CD4-positive, alpha-beta T cell treated with Interleukin-21 for 1 hour (primary cell): ENCODE measurements at regions not wholly inside any gene's neighbourhood (a gene's known extent, or its start where the extent isn't known, plus 50 kb on each side); places are given as distances from the start of the nearest gene placed in this dataset.

Experiments used
- DNase-seq: peaks from one replicate; pipeline ENCODE4 v3.0.0-alpha.2; 2020

DNA sequence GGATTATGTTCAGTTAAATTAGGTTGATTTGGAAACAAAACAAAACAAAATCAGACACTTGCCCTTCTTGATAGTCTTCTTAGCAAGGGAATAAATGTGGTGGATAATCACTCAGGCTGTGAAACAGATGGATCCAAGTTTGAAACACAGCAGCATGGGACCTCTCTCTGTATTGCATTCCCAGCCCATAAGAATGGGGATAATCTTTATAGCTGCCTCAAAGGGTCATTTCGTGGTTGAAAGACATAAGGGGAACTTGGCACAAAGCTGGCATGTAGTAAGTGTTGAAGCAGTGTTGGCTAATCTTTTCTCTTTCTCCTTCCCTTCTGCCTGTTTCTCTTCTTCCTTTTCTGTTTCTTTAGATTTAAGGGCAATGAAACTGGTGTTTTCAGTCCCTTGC lies 333.9 kb upstream of the TLE4 start:
- no peak for DNase-seq

DNA sequence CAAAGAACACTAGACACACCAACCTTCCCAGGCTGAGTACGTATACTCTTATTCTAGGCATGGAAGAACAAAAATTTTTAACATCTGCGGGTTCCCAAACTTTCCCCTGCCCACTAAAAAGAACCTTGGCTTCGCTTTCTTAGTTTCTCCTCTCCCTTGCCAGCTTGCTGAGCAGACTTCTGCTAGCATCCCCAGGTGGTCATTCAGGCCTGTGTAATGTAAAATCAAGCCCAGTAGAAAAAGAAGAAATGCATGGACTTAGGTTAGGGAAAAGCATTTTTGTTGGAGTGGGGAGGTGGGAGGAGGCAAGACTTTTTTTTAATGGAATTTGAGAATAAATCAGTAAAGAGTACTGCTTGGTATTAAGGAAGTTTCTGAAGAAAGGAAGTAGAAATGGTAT lies 331.0 kb upstream of the TLE4 start:
- no peak for DNase-seq

DNA sequence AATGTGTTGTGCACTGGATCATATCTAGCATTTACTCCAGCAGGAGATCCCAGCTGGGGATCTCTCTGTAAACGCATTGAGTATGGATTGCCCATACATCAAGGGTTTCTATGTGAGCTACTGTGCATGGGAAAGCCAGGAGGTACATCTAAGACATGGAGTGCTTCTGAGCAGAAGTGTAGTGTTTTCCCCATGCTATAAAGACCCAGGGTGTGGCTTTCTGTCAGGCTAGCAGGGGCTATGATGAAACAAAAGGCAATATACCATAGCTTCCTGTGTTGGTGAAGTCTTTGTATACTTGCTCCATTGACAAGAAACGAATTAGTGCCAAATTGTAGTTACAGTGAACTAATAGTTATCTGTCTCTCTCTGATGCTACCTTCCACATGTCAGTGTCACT lies 329.3 kb upstream of the TLE4 start:
- DNase-seq = no peak

DNA sequence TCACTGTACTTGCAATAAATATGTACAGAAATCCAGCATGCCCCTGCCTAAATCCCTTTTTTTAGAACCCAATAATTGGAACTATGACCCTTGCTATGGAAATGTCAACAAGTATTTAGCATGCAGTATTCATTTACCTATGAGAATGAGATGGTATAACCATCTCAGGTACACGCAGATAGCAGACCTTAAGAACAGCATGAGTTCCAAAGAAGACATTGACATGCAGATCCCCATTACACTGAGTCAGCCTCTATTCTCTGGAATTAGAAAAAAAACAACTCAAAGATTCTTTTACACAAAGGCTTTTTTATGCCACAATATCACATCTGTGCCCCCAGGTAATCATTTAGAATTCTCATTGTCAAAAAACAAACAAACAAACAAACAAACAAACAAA lies 325.6 kb upstream of the TLE4 start:
- no peak for DNase-seq

DNA sequence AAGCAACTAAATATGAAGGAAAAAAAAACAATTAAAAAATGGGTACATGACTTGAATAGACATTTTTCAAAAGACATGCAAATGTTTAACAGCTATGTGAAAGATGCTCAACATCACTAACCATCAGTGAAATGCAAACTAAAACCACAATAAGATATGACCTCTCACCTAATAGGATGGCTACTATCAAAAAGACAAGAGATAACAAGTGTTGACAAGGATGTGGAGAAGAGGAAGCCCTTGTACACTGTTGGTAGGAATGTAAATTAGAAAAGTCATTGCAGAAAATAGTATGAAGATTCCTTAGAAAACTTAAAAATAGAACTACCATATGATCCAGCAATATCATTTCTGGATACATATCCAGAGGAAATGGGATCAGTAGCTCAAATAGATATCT lies 324.7 kb upstream of the TLE4 start:
- no peak for DNase-seq

DNA sequence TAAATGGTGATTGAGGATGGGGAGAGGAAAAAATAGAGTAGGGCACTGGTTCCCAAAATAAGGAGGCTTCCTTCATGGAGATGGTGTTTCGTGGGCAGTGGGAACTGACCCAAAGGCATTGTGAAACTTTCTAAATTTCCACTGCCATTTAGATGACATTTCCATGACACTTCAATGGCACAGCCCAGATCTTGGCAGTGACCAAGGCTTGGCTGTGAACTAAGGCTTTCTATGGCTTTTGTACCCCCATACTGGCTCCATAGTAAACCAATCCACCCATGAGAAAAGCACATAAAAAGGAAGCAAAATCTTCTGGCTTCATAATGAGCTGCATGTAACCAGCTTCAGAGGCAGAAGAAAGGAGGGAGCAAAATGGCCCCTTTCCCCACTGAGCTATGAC lies 321.0 kb upstream of the TLE4 start:
- DNase-seq = no peak

DNA sequence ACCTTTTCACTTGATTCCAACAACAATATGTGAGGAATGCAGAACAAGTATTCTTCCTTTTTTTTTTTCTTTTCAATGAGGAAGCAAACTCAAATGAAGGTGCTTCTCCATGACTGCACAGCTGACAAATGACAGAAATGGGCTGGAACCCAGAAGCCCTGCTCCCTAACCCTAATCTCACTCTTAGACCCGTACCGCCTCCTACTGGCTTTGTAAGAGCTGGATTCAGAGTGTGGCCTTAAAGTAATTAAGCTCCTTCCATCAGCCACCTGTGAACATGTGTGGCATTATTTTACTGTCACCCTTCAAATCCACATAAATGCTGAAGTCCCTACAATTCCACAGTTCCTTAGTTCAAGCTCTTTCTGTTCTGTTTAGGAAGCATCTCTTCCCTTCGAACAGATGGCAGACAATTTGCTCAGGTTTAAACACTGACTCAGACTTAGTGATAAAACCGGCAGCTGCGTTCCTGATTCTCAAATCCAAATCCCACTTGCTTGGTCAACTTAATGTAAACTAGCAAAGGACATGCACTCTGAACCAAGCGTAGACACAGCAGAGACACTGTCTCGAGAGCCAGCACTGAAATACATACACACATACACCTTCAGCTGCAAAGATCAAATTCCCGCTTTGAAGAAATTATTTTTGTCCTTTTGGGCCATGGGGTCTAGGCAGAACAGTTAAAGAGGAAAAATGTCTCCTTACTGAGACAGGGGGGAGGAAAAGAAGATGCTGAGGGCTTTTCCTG lies 316.7 kb upstream of the TLE4 start:
- DNase-seq = no peak

DNA sequence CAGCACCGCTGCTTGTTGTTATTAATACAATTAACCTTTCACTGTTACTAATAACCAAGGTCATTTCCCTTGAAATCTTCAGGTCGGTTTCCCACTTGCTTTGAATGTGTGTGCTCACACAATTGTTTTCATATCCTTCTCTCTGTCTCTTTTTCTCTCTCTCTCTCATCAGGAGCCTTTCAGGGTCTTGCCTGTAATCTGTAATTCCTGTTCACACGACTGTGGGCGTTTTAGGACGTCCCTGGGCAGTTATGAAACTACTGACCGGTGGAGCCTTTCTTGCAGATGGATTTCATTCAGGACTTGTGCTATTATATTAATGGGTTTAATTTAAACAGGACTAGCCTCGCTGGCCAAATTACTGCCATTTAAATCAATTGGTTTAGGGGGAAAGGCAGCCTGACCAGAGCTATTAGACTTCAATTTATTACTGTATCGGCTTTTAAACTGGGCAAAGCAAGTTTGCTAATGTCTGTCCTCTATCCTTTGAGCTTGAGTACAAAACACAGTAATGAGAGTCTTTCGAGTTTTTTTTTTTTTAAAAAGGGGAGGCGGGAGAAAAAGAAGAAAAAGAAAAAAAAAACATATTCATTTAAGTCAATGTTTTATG lies 316.0 kb upstream of the TLE4 start:
- DNase-seq = no peak

DNA sequence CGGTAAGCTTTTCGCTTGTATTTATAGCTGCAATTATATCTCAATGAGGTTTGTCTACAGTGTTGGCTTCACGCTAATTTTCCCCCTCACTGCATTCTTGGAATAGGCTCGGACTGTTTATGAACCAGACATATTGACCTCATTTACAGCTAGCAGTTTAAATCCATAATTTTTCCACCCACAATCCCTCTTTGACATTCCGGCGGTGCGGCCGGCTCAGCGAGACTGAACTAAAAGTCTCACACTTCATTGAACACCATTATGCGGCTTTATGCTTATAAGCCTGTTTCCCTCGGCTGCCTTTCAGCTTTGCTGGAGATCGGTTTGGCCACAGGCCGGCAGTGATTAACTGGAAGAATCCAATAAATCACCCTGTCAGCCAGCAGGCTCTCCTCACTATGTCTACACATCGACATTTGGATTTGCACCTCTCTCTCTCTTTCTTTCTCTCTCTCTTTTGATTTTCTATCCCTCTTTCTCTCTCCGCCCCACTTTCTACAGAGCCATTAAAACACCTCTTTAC lies 315.0 kb upstream of the TLE4 start:
- no peak for DNase-seq

DNA sequence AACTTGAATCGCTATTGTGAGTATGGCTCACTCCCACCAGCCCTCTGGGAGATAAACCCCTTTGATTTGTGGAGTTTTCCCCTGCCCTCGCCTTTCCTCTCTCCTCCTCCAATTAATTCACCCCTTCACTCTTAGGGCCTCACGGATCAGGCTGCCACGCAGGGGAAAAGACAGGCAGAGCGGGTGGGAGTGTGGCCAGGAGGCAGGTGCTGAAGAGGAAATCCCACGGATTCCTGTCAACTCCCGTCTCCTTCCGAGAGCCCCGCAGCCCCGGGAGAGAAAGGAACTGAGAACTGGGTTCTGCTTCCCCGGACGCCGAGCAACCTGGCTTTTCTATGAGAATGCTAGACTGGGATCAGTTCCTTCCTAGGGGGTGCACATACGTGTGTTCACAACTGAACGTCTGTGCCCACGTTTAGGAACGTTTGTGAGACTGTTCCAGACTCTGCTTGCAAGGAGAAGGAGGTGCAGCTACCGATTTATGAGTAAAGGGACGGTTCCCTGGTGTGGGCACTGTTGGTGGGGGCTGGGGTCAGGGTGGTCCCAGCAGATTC lies 314.5 kb upstream of the TLE4 start:
- DNase-seq = no peak

DNA sequence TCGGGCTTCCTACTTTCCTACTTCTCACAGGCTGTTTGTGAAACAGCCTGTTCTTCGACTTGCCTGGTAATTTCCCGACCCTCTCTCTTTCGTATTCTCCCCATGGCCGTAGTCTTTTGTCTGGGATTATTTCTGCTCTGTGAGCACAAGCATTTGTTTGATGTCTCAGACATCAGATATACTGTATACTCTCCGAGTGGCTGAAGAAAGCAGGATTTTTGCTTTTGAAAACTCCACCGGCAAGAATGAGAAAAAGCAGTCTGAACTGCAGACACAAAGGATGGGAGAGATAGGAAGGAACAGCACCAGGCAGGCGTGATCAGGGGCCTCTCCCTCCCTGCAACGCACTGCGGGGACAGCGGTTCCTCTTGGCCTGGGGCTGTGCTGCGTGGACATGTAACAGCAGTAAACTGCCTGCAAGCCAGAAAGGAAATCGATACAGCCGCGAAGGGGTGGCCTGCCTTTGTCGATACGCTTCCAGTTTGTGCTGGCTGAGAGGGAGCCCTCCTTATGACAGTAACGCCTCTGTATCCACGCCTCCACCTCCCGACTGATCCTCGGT lies 313.9 kb upstream of the TLE4 start:
- no peak for DNase-seq

DNA sequence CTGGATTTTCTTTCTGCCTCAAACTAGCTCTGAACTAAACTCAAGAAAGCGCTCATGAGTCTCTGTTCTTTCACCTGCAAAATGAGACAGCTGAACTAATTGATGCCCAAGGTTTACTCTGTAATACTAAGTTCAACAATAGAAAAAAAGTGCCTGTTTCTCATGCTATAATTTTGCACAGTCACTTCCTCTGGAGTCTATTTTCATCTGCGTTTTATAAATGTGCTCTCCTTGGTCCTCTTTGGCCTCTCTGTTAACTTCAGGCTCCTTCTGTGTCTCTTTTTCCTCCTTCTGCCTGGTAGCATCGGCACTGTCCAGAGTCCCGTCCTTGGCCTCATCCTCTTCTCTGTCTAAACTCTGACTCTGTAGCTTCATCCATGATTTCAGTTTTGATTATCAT lies 311.9 kb upstream of the TLE4 start:
- no peak for DNase-seq

DNA sequence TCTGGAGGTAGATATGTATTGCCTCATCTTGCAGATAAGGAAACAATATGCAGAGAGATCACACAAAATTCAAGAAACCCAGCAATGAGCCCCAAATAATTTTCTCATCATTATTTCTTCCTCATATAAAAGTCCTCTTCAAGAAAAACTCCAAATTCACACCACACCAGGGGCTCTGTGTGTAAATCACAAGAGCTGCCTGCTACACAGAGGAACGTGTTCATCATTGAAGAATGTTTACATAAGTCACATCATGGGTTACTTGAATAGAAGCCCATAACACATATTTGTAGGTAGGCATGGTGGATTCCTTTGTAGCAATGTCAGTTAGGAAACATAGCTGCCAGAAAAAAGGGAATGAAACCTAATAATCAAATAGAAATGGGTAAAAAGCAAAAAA lies 308.1 kb upstream of the TLE4 start:
- no peak for DNase-seq

DNA sequence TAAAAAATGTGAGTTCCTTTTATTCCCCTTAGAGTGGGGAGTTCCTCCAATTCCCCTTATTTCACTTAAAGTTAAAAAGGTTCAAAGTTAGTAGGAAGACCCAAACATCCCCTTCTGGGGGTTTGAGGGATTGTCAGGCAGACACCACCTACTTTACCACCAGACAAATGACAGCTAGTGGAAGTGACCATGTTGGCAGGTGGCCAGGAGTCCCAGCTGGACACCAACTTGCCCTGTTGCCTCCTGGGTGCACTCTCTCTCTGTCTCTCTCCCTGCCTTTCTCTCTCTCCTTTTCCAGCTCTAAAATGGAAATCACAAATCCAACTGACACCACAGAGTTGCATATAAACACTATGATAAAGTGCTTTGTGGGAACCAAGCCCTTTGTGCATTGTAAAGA lies 307.7 kb upstream of the TLE4 start:
- no peak for DNase-seq

DNA sequence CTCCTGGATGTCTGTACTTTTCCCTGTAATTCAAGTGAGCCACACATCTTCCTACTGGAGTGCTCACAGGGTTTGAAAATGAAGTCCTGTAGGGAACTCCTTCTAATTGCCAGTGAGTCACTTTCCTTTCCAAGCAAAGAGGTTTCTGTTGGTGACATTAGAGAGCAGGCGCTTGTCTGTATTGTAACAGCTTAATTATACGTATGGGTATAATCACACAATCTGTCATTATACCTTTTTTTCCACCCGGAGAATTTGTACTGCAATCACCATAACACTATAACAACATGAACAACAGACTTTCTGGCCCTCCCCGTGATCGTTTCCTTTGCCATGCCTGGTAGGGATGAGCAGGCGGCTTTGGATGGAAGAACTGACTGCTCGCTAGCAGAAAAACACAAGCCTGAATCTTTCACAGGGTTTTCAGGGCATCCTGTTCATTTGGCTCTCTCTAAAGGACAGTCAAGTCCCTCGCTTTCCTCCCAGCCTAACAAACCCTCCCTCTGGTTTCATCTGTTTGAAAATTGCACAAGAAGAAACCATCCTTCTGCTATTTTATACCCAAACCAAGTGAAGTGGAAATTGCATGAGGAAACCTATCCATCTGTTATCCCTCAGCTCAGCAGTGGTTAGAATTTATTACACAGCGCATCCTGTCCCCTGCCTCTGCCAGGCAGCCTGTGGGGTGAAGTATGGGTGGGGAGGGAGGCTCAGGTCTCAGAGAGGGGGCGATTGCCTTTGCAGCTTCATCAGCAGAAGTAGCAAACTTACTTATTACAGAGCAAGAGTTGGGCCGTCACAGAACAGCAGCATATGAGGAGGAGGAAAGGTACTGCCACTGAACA lies 307.0 kb upstream of the TLE4 start:
- DNase-seq = no peak

DNA sequence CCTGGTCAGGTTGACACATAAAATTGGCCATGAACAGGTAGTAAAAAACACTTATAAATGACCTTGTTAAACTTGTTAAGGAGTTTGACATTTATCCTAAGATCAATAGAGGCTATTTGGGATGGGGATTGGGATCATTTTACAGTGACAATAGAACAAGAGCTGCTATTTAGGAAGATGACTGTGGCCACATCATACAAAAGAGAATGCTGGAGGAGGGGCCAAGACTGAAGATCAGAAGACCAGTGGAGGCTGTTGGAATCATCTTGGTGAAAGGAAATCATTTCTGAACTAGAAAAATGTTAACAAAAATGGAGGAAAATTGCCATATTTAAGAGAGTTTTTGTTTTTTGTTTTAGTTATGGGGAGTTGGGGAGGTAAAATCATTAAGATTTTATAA lies 304.8 kb upstream of the TLE4 start:
- no peak for DNase-seq

DNA sequence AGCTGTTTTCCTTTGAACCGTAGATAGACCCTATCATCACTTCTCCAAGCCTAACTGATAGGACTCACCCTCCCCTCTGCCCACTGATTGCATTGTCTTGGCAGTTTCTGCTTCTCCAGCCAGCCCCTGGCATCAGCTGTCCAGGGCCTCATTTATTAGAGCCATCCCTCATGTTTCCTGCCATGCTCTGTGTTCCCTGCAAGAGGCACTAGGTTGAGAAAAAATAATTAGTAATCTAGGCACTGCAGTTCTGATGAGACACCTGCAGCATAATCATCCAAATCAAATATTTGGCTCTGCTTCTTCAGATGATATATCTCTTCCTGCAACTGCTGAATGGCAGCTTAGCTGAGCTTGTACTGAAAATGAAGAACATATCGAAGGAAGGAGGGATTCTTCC lies 303.0 kb upstream of the TLE4 start:
- DNase-seq = no peak

DNA sequence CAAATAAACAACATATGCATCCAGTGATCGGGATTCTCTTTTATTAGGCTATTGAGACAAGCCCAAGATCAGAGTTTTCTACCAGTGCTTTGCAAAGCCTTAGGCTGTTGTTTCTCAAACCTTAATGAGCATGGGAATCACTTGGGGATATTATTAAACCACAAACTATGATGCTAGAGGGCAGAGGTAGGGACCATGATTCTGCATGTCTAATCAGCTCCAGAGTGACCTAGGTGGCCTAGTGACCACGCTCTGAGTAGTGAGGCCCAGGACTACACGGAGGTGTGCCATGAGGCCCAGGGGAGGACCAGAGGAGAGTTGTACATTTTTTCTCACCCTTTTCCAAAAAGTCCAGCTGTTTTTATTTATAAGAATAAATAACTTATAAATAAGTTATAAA lies 298.5 kb upstream of the TLE4 start:
- no peak for DNase-seq

DNA sequence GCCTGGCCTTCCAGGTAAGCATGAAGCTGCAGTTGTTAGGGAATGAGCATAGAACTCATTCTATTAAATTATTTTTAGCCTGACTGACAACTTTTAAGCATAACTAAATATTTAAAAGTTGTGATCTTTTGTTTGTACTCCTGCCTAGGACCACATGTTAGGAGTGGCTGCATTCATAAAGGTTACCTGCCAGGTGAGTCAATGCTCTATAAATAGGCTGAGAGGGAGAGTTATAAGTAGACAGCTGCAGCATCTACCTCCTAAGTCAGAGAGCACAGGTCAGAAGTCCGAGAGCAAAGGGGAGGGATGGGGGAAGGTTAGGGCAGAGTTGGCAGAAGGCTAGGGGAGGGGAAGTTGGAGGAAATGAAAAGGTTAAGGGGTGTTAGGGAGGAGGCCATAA lies 292.4 kb upstream of the TLE4 start:
- DNase-seq = no peak

DNA sequence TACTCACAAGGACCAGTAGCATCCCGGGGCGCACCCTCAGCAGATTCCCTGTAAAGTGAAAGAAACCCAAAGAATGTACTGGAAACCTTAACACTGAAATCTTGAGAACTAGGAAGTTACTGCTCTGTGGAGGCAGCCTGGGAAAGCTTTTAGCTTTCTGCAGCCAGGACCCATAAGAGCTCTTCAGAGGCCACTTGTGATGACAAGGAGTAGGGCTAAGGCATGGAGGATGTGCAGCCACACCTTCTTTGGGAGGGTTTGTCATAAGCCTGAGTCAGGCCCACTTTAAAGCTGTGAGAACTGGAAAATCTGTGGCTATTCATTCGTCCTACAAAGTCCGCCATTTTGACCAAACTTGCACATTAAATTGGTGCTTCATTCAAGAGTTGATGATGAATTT lies 291.1 kb upstream of the TLE4 start:
- DNase-seq = no peak

DNA sequence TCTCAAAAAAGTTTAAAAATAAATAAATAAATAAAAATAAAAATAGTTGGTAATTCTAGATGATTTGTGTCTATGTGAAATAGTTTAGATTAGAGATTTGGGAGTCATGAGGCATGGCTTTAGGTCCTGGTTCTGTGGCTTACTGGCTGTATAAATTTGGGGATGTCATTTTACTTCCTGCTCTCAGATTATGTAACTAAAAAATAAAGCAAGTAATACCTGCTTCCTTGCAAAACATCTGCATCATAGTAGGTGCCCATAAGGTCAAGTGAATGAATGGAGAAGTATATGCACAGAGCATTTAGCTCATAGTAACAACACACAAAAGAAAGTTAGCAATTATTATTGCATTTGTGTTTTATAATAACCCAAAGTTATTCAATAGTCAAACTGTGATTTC lies 287.7 kb upstream of the TLE4 start:
- DNase-seq = no peak

DNA sequence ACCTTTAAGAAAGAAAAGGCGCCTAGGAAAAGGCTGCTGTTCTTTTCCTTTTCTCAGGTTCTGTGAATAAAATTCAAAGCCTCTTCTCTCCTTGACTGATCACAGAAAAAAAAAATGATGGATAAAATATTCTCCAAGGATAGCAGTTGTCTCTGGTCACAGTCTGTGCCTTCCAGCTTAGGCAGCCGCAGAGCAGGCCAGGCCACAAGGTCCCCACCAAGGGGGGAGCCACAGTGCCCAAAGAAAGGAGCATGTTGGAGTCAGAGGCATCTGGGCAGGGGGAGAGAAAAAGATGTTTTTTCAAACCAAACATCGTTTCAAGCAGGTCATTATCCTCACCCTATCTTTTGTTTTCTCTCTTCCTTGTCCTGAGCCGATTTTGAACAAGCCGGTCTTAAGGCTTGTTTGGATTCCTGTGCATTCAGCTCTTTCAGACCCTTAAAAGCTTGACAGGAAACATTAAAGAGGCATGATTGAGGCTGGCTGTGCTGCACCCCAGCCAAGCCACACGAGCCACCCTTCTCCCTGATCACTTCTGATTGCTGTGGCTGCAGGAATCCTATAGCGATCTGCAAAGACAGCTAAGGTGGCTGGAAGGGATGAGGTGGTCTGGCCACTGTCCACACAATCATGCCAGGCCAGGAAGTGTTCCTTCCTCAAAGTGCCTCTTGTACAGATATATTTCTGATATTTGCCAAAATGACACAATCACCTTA lies 284.6 kb upstream of the TLE4 start:
- DNase-seq = no peak
